GM12873 (cell line): ENCODE measurements at regions not wholly inside any gene's neighbourhood (a gene's known extent, or its start where the extent isn't known, plus 50 kb on each side); places are given as distances from the start of the nearest gene placed in this dataset.

Experiments
- CTCF ChIP-seq: IDR thresholded peaks from 2 replicates; pipeline ENCODE4 v1.5.1; 2012; ENCODE audit warnings: low read depth, mild to moderate bottlenecking, moderate library complexity, low read length, control low read depth; ENCODE audit not compliant: insufficient read depth; ENCODE audit errors: missing control alignments

- no peak for TF ChIP-seq CTCF
Measured at GRCh38 chr3:152593242-152593641, 241.7 kb upstream of the P2RY1 start.

- TF ChIP-seq CTCF: no peak
Measured at GRCh38 chr3:152595975-152596821, 238.7 kb upstream of the P2RY1 start.

- no peak for TF ChIP-seq CTCF
Measured at GRCh38 chr3:152606146-152606545, 228.8 kb upstream of the P2RY1 start.

- TF ChIP-seq CTCF: no peak
Measured at GRCh38 chr3:152607179-152607578, 227.8 kb upstream of the P2RY1 start.

- no peak for TF ChIP-seq CTCF
Measured at GRCh38 chr3:152608696-152609594, 226.0 kb upstream of the P2RY1 start.

- TF ChIP-seq CTCF: no peak
Measured at GRCh38 chr3:152609891-152610290, 225.0 kb upstream of the P2RY1 start.

- no peak for TF ChIP-seq CTCF
Measured at GRCh38 chr3:152610622-152611021, 224.3 kb upstream of the P2RY1 start.
